GM23338 (cell line): ENCODE measurements at regions not wholly inside any gene's neighbourhood (a gene's known extent, or its start where the extent isn't known, plus 50 kb on each side); places are given as distances from the start of the nearest gene placed in this dataset.

ENCODE experiments used
- ATAC-seq: fragments of 200-7000 bp; cut with Tn5 transposase; 3 replicates; pipeline ENCODE4 v1.9.1; 2020
- DNase-seq: peaks from one replicate; pipeline ENCODE4 v3.0.0-alpha.2; 2015; ENCODE audit warnings: low spot score
- H2AFZ ChIP-seq: fragments of 200-600 bp; sonication (generic); 2 replicates; pipeline ENCODE4 v1.8.0; 2016; ENCODE audit warnings: antibody characterized with exemption, mild to moderate bottlenecking, moderate library complexity
- H3F3A ChIP-seq: fragments of 200-600 bp; sonication (generic); replicated peaks from 2 replicates; pipeline ENCODE4 v1.8.0; 2017; ENCODE audit warnings: antibody characterized with exemption, mixed run types, low read depth
- H3K27ac ChIP-seq: fragments of 200-600 bp; sonication (generic); 2 replicates; pipeline ENCODE4 v1.6.1; 2016; ENCODE audit warnings: low read depth
- H3K27me3 ChIP-seq: fragments of 200-600 bp; sonication (generic); 2 replicates; pipeline ENCODE4 v1.8.0; 2016; ENCODE audit warnings: mild to moderate bottlenecking, mixed run types, moderate library complexity; ENCODE audit not compliant: insufficient read depth
- H3K36me3 ChIP-seq: fragments of 200-600 bp; sonication (generic); 2 replicates; pipeline ENCODE4 v1.8.0; 2016; ENCODE audit warnings: mild to moderate bottlenecking; ENCODE audit not compliant: insufficient read depth
- H3K4me1 ChIP-seq: fragments of 200-600 bp; sonication (generic); 2 replicates; pipeline ENCODE4 v1.8.0; 2016; ENCODE audit warnings: mild to moderate bottlenecking, moderate library complexity; ENCODE audit not compliant: insufficient read depth
- H3K4me2 ChIP-seq: fragments of 200-600 bp; sonication (generic); 2 replicates; pipeline ENCODE4 v1.7.1; 2017; ENCODE audit warnings: mixed run types
- H3K4me3 ChIP-seq: fragments of 200-600 bp; sonication (generic); 2 replicates; pipeline ENCODE4 v1.6.1; 2016; ENCODE audit warnings: mixed run types
- H3K79me2 ChIP-seq: fragments of 200-600 bp; sonication (generic); replicated peaks from 2 replicates; pipeline ENCODE4 v1.8.0; 2017; ENCODE audit warnings: mild to moderate bottlenecking; ENCODE audit not compliant: insufficient read depth
- H3K9me2 ChIP-seq: fragments of 200-600 bp; sonication (generic); 2 replicates; pipeline ENCODE4 v1.8.0; 2017; ENCODE audit not compliant: insufficient read depth
- H4K20me1 ChIP-seq: fragments of 200-600 bp; sonication (generic); replicated peaks from 2 replicates; pipeline ENCODE4 v1.8.0; 2017; ENCODE audit warnings: mild to moderate bottlenecking; ENCODE audit not compliant: insufficient read depth
- H3K27ac Mint-ChIP-seq: 2 replicates; pipeline ENCODE4 v1.8.0; 2020; ENCODE audit warnings: inconsistent platforms, mild to moderate bottlenecking, moderate library complexity, mixed read lengths
- H3K27me3 Mint-ChIP-seq: 3 replicates; pipeline ENCODE4 v1.8.0; 2022; ENCODE audit warnings: low read depth, mild to moderate bottlenecking, moderate library complexity, mixed read lengths, inconsistent platforms; ENCODE audit not compliant: insufficient read depth, poor library complexity
- H3K36me3 Mint-ChIP-seq: 3 replicates; pipeline ENCODE4 v1.8.0; 2021; ENCODE audit warnings: low read depth, mild to moderate bottlenecking, inconsistent platforms, moderate library complexity, mixed read lengths
- H3K4me1 Mint-ChIP-seq: 3 replicates; pipeline ENCODE4 v1.8.0; 2020; ENCODE audit warnings: mild to moderate bottlenecking, inconsistent platforms, mixed read lengths
- H3K4me3 Mint-ChIP-seq: 3 replicates; pipeline ENCODE4 v1.8.0; 2021; ENCODE audit warnings: moderate library complexity, mild to moderate bottlenecking, inconsistent platforms, mixed read lengths
- H3K9me3 Mint-ChIP-seq: 3 replicates; pipeline ENCODE4 v1.8.0; 2020; ENCODE audit warnings: moderate library complexity, mild to moderate bottlenecking, inconsistent platforms, mixed read lengths
- CREB1 ChIP-seq: fragments of 250-450 bp; sonication (Bioruptor Pico); IDR thresholded peaks from 2 replicates; pipeline ENCODE4 v1.5.0; 2020; ENCODE audit warnings: low read depth, mild to moderate bottlenecking, moderate library complexity
- EZH2 ChIP-seq: fragments of 200-600 bp; sonication (generic); IDR thresholded peaks from one replicate; pipeline ENCODE4 v1.8.0; 2017; ENCODE audit warnings: antibody characterized with exemption, mild to moderate bottlenecking, low read depth; ENCODE audit not compliant: unreplicated experiment
- EZH2phosphoT487 ChIP-seq: fragments of 200-600 bp; sonication (generic); IDR thresholded peaks from one replicate; pipeline ENCODE4 v1.8.1; 2018; ENCODE audit warnings: antibody characterized with exemption; ENCODE audit not compliant: unreplicated experiment
- NANOG ChIP-seq: IDR thresholded peaks from 2 replicates; pipeline ENCODE4 v1.6.1; 2016; ENCODE audit warnings: antibody characterized with exemption, borderline replicate concordance
- POLR2AphosphoS5 ChIP-seq: IDR thresholded peaks from 2 replicates; pipeline ENCODE4 v1.6.1; 2016; ENCODE audit warnings: antibody characterized with exemption, low read depth
- ZNF114 ChIP-seq: fragments of 250-450 bp; sonication (Bioruptor Pico); IDR thresholded peaks from 2 replicates; pipeline ENCODE4 v1.5.0; 2020; ENCODE audit warnings: mild to moderate bottlenecking, moderate library complexity
- ZNF331 ChIP-seq: fragments of 250-450 bp; sonication (Bioruptor Pico); IDR thresholded peaks from 2 replicates; pipeline ENCODE4 v1.5.0; 2020; ENCODE audit warnings: low read depth, mild to moderate bottlenecking, moderate library complexity
- TF ChIP-seq, protein P1 (sequence below): fragments of 250-450 bp; sonication (Bioruptor Pico); IDR thresholded peaks from 2 replicates; pipeline ENCODE4 v1.5.0; 2020; ENCODE audit warnings: mild to moderate bottlenecking, moderate library complexity
- TF ChIP-seq, protein P2 (sequence below), 2 experiments: fragments of 200-600 bp in 1 of 2; sonication (generic) in 1 of 2; conservative IDR thresholded peaks; 2 replicates each; pipeline versions ENCODE4 v1.5.1 to v1.6.1; 2016 to 2017; ENCODE audit warnings: antibody characterized with exemption in 2 of 2, low read depth in 2 of 2, mild to moderate bottlenecking in 2 of 2, moderate library complexity in 1 of 2
- TF ChIP-seq, protein P3 (sequence below): IDR thresholded peaks from 2 replicates; pipeline ENCODE4 v1.6.1; 2016; ENCODE audit warnings: antibody characterized with exemption

DNA sequence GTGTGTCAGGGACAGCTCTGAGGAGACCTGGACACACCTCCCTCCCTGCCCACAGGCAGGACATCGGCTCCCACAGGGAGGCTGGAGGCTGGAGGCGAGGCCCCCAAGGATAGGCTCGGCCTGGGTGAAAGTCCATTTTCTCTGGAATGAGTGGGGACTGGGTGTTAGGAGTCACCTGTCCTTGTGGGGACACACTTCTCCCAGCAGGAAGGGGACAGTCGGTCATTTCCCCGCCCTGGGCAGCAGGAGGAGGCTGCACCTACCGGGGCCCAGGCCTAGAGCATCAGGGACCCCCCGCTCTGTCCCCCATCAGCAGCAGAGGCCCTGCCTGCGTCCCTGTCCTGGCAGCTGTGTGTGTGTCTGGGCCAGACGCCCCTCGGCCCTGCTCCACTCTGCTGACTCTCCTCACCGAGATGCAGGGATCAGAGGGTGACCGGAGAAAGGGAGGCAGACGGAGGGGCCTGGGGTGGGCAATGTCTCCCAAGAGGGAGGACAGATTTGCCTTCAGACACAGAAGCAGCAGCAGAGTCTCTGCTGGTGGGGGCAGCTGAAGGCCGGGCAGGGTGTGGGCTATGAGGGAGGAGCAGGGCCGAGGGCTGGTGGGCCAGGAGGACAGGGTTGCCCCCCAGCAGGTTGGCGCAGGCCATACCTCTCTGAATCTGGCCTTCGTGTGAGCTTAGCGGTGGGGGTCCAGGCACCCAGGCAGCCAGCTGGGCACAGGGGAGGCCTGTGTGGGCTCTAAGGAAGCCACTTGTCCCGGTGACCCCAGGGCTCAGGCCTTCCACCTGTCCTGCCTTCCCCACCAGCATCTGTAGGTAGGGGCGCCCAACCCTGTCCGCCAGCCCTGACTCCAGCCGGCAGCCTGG is 125.7 kb upstream of the NKX1-1 start:
- no peaks in the 10 kb centered on the region for H3K4me1 Mint-ChIP-seq
- H3K36me3 Mint-ChIP-seq = no peaks in the 10 kb centered on the region
- Histone ChIP-seq H3K27me3 (no peaks in the 10 kb centered on the region), H3K36me3 (no peaks in the 10 kb centered on the region), H2AFZ (no peak overlapping the region), H3F3A (no peaks in the 10 kb centered on the region), H3K9me2 (no peaks in the 10 kb centered on the region), H3K4me2 (no peak overlapping the region), H3K27ac (no peak overlapping the region), H4K20me1 (no peaks in the 10 kb centered on the region), H3K79me2 (no peaks in the 10 kb centered on the region), H3K4me1 (no peaks in the 10 kb centered on the region), H3K4me3 (no peak overlapping the region)
- H3K9me3 Mint-ChIP-seq = no peaks in the 10 kb centered on the region
- no peak for ATAC-seq
- TF ChIP-seq POLR2AphosphoS5 = no peak
- H3K27me3 Mint-ChIP-seq = peaks cover 4% of the 10 kb centered on the region
- no peak for DNase-seq
- no peak overlapping the region for H3K27ac Mint-ChIP-seq
- H3K4me3 Mint-ChIP-seq = no peak overlapping the region

DNA sequence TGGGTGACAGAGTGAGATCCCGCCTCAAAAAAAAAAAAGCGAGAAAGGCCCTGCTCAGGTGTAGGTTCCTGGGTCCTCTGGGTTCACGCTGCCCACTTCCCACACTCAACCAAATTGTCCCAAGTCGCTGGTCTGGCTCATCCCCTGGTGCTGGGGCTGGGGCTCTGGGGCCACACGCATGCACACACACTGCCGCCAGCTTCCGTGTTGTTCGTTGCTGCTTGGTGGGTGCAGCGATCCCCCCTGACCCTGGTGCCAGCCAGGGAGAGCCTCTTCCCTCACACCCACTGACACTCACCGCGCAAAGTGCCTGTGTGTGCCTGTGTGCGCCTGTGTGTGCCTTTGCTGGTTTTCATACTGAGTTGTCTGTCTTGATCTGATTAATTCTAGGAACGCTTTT is 124.1 kb upstream of the NKX1-1 start:
- H3K79me2 ChIP-seq = no peaks in the 10 kb centered on the region
- TF ChIP-seq, protein P1, sequence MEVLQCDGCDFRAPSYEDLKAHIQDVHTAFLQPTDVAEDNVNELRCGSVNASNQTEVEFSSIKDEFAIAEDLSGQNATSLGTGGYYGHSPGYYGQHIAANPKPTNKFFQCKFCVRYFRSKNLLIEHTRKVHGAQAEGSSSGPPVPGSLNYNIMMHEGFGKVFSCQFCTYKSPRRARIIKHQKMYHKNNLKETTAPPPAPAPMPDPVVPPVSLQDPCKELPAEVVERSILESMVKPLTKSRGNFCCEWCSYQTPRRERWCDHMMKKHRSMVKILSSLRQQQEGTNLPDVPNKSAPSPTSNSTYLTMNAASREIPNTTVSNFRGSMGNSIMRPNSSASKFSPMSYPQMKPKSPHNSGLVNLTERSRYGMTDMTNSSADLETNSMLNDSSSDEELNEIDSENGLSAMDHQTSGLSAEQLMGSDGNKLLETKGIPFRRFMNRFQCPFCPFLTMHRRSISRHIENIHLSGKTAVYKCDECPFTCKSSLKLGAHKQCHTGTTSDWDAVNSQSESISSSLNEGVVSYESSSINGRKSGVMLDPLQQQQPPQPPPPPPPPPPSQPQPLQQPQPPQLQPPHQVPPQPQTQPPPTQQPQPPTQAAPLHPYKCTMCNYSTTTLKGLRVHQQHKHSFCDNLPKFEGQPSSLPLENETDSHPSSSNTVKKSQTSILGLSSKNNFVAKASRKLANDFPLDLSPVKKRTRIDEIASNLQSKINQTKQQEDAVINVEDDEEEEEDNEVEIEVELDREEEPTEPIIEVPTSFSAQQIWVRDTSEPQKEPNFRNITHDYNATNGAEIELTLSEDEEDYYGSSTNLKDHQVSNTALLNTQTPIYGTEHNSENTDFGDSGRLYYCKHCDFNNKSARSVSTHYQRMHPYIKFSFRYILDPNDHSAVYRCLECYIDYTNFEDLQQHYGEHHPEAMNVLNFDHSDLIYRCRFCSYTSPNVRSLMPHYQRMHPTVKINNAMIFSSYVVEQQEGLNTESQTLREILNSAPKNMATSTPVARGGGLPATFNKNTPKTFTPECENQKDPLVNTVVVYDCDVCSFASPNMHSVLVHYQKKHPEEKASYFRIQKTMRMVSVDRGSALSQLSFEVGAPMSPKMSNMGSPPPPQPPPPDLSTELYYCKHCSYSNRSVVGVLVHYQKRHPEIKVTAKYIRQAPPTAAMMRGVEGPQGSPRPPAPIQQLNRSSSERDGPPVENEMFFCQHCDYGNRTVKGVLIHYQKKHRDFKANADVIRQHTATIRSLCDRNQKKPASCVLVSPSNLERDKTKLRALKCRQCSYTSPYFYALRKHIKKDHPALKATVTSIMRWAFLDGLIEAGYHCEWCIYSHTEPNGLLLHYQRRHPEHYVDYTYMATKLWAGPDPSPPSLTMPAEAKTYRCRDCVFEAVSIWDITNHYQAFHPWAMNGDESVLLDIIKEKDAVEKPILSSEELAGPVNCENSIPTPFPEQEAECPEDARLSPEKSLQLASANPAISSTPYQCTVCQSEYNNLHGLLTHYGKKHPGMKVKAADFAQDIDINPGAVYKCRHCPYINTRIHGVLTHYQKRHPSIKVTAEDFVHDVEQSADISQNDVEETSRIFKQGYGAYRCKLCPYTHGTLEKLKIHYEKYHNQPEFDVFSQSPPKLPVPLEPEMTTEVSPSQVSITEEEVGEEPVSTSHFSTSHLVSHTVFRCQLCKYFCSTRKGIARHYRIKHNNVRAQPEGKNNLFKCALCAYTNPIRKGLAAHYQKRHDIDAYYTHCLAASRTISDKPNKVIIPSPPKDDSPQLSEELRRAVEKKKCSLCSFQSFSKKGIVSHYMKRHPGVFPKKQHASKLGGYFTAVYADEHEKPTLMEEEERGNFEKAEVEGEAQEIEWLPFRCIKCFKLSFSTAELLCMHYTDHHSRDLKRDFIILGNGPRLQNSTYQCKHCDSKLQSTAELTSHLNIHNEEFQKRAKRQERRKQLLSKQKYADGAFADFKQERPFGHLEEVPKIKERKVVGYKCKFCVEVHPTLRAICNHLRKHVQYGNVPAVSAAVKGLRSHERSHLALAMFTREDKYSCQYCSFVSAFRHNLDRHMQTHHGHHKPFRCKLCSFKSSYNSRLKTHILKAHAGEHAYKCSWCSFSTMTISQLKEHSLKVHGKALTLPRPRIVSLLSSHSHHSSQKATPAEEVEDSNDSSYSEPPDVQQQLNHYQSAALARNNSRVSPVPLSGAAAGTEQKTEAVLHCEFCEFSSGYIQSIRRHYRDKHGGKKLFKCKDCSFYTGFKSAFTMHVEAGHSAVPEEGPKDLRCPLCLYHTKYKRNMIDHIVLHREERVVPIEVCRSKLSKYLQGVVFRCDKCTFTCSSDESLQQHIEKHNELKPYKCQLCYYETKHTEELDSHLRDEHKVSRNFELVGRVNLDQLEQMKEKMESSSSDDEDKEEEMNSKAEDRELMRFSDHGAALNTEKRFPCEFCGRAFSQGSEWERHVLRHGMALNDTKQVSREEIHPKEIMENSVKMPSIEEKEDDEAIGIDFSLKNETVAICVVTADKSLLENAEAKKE (CRISPR knock-in tag) = no peak
- TF ChIP-seq EZH2 (no peak), CREB1 (CRISPR knock-in tag) (no peak), ZNF331 (CRISPR knock-in tag) (no peak), POLR2AphosphoS5 (no peak), EZH2phosphoT487 (no peak), ZNF114 (CRISPR knock-in tag) (no peak), NANOG (no peak)
- TF ChIP-seq, protein P2, sequence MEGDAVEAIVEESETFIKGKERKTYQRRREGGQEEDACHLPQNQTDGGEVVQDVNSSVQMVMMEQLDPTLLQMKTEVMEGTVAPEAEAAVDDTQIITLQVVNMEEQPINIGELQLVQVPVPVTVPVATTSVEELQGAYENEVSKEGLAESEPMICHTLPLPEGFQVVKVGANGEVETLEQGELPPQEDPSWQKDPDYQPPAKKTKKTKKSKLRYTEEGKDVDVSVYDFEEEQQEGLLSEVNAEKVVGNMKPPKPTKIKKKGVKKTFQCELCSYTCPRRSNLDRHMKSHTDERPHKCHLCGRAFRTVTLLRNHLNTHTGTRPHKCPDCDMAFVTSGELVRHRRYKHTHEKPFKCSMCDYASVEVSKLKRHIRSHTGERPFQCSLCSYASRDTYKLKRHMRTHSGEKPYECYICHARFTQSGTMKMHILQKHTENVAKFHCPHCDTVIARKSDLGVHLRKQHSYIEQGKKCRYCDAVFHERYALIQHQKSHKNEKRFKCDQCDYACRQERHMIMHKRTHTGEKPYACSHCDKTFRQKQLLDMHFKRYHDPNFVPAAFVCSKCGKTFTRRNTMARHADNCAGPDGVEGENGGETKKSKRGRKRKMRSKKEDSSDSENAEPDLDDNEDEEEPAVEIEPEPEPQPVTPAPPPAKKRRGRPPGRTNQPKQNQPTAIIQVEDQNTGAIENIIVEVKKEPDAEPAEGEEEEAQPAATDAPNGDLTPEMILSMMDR (conservative IDR thresholded peaks at IDR 0.05; ENCODE audit: low read depth in 2 of 2) = no peak
- TF ChIP-seq, protein P3, sequence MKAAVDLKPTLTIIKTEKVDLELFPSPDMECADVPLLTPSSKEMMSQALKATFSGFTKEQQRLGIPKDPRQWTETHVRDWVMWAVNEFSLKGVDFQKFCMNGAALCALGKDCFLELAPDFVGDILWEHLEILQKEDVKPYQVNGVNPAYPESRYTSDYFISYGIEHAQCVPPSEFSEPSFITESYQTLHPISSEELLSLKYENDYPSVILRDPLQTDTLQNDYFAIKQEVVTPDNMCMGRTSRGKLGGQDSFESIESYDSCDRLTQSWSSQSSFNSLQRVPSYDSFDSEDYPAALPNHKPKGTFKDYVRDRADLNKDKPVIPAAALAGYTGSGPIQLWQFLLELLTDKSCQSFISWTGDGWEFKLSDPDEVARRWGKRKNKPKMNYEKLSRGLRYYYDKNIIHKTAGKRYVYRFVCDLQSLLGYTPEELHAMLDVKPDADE = no peak
- H3K27ac ChIP-seq = no peak overlapping the region
- no peaks in the 10 kb centered on the region for H3K36me3 ChIP-seq
- DNase-seq = no peak
- H3K27me3 ChIP-seq = no peaks in the 10 kb centered on the region
- H3K4me3 Mint-ChIP-seq = no peak overlapping the region
- H3K9me3 Mint-ChIP-seq = peaks cover under 1% of the 10 kb centered on the region; the same call in 2 of the 3 replicates
- H3K4me1 Mint-ChIP-seq = no peaks in the 10 kb centered on the region
- H2AFZ ChIP-seq = no peak overlapping the region
- no peak for ATAC-seq
- H3K36me3 Mint-ChIP-seq = no peaks in the 10 kb centered on the region
- H3K27ac Mint-ChIP-seq = no peak overlapping the region
- peaks cover 3% of the 10 kb centered on the region for H3K27me3 Mint-ChIP-seq
- H3K9me2 ChIP-seq = no peaks in the 10 kb centered on the region
- no peak overlapping the region for H3K4me3 ChIP-seq
- H3K4me2 ChIP-seq = no peak overlapping the region
- H4K20me1 ChIP-seq = no peaks in the 10 kb centered on the region
- no peaks in the 10 kb centered on the region for H3F3A ChIP-seq
- H3K4me1 ChIP-seq = no peaks in the 10 kb centered on the region
